Panc1 (cell line): ENCODE measurements at regions not wholly inside any gene's neighbourhood (a gene's known extent, or its start where the extent isn't known, plus 50 kb on each side); places are given as distances from the start of the nearest gene placed in this dataset.

Experiments
- CTCF ChIP-seq: fragments of 450-650 bp; IDR thresholded peaks from 2 replicates; pipeline ENCODE4 v1.5.1; 2017; ENCODE audit warnings: mild to moderate bottlenecking
- POLR2AphosphoS5 ChIP-seq: IDR thresholded peaks from 2 replicates; pipeline ENCODE4 v1.6.1; 2012; ENCODE audit warnings: mild to moderate bottlenecking, low read depth, low read length, moderate library complexity

- TF ChIP-seq POLR2AphosphoS5 = no peak
- no peak for TF ChIP-seq CTCF
These were observed 182.9 kb downstream of the DRD1 start for GRCh38 chr5:175261037-175261436.
